AG04449 (cell line): ENCODE measurements at regions not wholly inside any gene's neighbourhood (a gene's known extent, or its start where the extent isn't known, plus 50 kb on each side); places are given as distances from the start of the nearest gene placed in this dataset.

ENCODE experiments used
- CTCF ChIA-PET: fragments of 350-600 bp; formaldehyde crosslinking; extraction: SDS; loops from one replicate; lab custom pipeline; 2021; ENCODE audit warnings: antibody characterized with exemption; lab: Yijun Ruan, JAX
- POLR2A ChIA-PET: fragments of 400-600, 350-600 bp; formaldehyde crosslinking; extraction: SDS; loops from one replicate; lab custom pipeline; 2020; ENCODE audit warnings: antibody characterized with exemption, inconsistent platforms; lab: Yijun Ruan, JAX
- DNase-seq: peaks from one replicate; pipeline ENCODE4 v3.0.0-alpha.2; 2010; ENCODE audit warnings: low read depth, low spot score
- H3K4me3 ChIP-seq: 2 replicates; pipeline ENCODE4 v1.5.1; 2011; ENCODE audit warnings: low read depth, mild to moderate bottlenecking, control low read depth, low read length
- TF ChIP-seq, protein P1 (sequence below): IDR thresholded peaks from one replicate; pipeline ENCODE4 v1.5.1; 2011; ENCODE audit warnings: mild to moderate bottlenecking, moderate library complexity, low read length, control low read depth, inconsistent platforms; ENCODE audit not compliant: insufficient read depth; ENCODE audit errors: missing control alignments

DNA sequence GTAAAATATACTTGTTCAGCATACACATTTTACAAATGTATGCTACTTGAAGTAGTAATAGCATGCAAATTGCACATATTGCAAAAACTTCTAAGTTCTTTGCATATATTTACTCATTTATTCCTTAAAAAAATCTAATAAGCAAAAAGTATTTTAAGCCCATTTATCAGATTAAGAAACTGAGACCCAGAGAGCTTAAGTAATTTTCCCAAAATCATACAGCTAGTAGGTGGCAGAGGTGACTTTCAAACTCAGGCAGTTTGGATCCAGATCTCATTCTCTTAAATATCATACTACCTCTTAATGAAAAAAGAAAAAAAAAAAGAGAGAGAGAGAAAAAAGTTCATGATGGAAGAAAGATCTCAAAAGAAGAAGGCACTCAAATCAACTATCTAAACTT is 157.9 kb downstream of the RPS12 start:
- H3K4me3 ChIP-seq, result no peak overlapping the region
- ChIA-PET POLR2A (no interaction called here), CTCF (interaction anchor here (5.2 kb wide), 1 partner anchor 10 kb away, joined by 22 read pairs; no protein-coding TSS in a partner anchor)
- TF ChIP-seq, protein P1, sequence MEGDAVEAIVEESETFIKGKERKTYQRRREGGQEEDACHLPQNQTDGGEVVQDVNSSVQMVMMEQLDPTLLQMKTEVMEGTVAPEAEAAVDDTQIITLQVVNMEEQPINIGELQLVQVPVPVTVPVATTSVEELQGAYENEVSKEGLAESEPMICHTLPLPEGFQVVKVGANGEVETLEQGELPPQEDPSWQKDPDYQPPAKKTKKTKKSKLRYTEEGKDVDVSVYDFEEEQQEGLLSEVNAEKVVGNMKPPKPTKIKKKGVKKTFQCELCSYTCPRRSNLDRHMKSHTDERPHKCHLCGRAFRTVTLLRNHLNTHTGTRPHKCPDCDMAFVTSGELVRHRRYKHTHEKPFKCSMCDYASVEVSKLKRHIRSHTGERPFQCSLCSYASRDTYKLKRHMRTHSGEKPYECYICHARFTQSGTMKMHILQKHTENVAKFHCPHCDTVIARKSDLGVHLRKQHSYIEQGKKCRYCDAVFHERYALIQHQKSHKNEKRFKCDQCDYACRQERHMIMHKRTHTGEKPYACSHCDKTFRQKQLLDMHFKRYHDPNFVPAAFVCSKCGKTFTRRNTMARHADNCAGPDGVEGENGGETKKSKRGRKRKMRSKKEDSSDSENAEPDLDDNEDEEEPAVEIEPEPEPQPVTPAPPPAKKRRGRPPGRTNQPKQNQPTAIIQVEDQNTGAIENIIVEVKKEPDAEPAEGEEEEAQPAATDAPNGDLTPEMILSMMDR, result no peak
- DNase-seq, result no peak

DNA sequence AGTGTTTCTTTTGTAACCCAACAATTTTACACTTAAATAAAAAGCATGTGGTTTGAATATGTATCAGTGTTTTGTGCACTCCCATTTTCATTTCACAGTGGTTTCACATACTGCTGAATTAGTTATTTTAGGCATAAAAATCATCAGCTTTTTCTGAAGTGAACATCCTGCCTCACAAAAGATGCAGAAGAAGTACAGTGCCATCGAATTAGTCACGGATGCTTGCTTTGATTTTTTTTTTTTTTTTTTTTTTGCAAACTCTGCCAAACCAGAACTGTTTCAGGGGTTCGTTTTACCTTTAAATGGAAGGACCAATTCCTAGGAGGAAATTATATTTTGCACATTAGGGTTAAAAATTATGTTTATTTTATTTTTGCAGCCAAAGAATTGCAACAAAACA is 158.6 kb downstream of the RPS12 start:
- TF ChIP-seq, protein P1, result no peak
- ChIA-PET POLR2A (no interaction called here), CTCF (interaction anchor here (5.2 kb wide), 1 partner anchor 11 kb away, joined by 22 read pairs; no protein-coding TSS in a partner anchor)
- no peak for DNase-seq
- no peak overlapping the region for H3K4me3 ChIP-seq

DNA sequence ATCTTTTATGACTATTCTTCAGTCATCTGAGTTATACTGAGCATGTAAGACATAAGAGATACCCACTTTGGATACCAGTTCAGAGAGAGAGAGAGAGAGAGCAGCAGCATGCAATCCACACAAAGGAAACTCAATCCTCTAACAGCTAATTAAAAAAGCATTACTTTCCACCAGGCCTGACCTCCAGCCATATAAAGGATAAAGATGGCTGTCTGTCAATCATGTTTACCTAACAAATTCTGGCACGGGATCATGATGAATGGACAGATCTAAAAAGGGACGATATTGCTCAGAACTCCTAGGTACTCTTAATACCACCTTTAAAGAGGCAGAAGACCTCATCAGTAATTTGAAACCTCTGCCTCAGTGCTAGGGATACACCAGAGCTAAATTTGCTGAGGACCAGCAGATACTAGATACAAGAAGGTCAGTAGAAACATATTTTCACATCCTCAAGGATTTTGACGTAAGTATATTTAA is 159.2 kb downstream of the RPS12 start:
- no peak overlapping the region for H3K4me3 ChIP-seq
- CTCF ChIA-PET, result interaction anchor here (5.2 kb wide), 1 partner anchor 11 kb away, joined by 22 read pairs; no protein-coding TSS in a partner anchor
- no peak for DNase-seq
- TF ChIP-seq, protein P1, result no peak
- POLR2A ChIA-PET, result no interaction called here

DNA sequence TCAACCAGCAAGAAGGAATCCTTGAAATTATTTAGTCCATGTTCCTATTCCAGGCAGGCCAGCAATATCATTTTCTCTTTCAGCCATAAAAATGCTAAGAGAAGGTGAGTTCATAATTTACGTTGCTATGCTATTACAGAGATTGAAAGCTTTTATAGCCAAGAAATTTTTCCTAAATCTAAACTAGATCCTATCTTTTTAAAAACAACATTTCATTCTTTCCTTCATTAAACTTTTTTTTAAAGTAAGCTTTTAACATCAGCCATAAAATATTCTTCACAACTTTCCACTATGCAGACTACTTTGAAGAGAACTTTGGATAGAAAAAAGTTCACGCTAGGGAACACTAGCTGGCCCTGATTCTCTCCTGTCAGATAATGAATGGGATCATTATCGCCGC is 159.8 kb downstream of the RPS12 start:
- CTCF ChIA-PET, result interaction anchor here (5.2 kb wide), 1 partner anchor 12 kb away, joined by 22 read pairs; no protein-coding TSS in a partner anchor
- no peak for DNase-seq
- POLR2A ChIA-PET, result no interaction called here
- no peak overlapping the region for H3K4me3 ChIP-seq
- TF ChIP-seq, protein P1, result no peak

DNA sequence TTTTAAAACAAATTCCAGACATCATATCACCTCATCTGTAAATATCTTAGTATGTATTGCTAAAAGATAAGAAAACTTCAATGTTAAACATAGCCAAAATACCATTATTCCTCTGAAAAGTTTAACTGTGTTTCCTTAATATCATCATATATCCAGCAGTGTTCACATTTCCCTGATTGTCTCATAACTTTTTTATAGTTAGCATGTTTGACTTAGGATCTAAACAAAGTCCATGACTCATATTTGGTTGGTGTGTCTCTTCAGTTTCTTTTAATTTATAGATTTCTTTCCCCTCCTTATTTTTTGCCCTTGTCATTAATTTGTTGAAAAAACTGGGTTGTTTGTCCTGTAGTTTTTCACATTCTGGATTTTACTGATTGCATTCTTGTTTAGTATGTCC is 163.0 kb downstream of the RPS12 start:
- H3K4me3 ChIP-seq, result no peak overlapping the region
- POLR2A ChIA-PET, result no interaction called here
- CTCF ChIA-PET, result interaction anchor here (0.9 kb wide), 1 partner anchor 15 kb away, joined by 3 read pairs; no protein-coding TSS in a partner anchor
- DNase-seq, result no peak
- TF ChIP-seq, protein P1, result no peak

DNA sequence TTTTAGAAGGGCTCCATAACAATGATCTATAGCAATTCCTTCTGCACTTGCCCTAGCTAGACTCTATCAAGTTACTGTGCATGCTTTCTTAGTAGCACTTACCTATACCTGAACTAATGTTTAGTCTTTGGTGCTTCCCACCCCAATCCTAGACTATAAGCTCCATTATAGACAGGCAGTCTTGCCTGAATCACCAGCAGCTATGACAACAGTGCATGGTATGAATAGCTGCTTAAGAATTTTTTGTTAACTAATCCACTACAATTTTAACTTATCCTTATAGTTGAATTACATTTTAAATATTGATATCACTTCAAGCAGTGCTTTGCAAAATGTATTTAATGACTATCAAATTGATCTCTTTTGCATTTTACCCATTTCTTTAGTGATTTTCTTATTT is 164.3 kb downstream of the RPS12 start:
- ChIA-PET POLR2A (no interaction called here), CTCF (interaction anchor here (1.2 kb wide), 1 partner anchor 16 kb away, joined by 5 read pairs; no protein-coding TSS in a partner anchor)
- H3K4me3 ChIP-seq, result no peak overlapping the region
- TF ChIP-seq, protein P1, result no peak
- no peak for DNase-seq
